HCT116 (cell line): ENCODE measurements at regions not wholly inside any gene's neighbourhood (a gene's known extent, or its start where the extent isn't known, plus 50 kb on each side); places are given as distances from the start of the nearest gene placed in this dataset.

Source experiments
- CEBPB ChIP-seq: IDR thresholded peaks from 2 replicates; pipeline ENCODE4 v1.6.1; 2012; ENCODE audit warnings: low read depth
- CTCF ChIP-seq, 3 experiments: fragments of 200-600 bp in 1 of 3; sonication (generic) in 1 of 3; IDR thresholded peaks in 2 of 3; conservative IDR thresholded peaks in 1 of 3; 2 replicates each; pipeline ENCODE4 v1.5.1; 2012 to 2017; ENCODE audit warnings: low read depth in 2 of 3, low read length in 2 of 3, antibody characterized with exemption in 1 of 3, borderline replicate concordance in 1 of 3, control low read depth in 1 of 3, mild to moderate bottlenecking in 1 of 3, mixed read lengths in 1 of 3, mixed run types in 1 of 3, moderate library complexity in 1 of 3; ENCODE audit not compliant: insufficient read depth in 1 of 3
- EZH2phosphoT487 ChIP-seq: fragments of 200-600 bp; IDR thresholded peaks from 2 replicates; pipeline ENCODE4 v1.6.1; 2018; ENCODE audit warnings: antibody characterized with exemption, borderline replicate concordance
- FOSL1 ChIP-seq: IDR thresholded peaks from 2 replicates; pipeline ENCODE4 v1.6.1; 2012; ENCODE audit warnings: low read depth
- MAX ChIP-seq: IDR thresholded peaks from 2 replicates; pipeline ENCODE4 v1.6.1; 2012
- REST ChIP-seq: IDR thresholded peaks from 2 replicates; pipeline ENCODE4 v1.6.1; 2012; ENCODE audit warnings: low read depth
- SP1 ChIP-seq: IDR thresholded peaks from 2 replicates; pipeline ENCODE4 v1.6.1; 2012; ENCODE audit warnings: low read depth
- TCF7L2 ChIP-seq: IDR thresholded peaks from 2 replicates; pipeline ENCODE4 v1.7.0; 2011; ENCODE audit warnings: borderline replicate concordance, inconsistent platforms; ENCODE audit not compliant: insufficient read depth, insufficient read length; ENCODE audit errors: extremely low read depth
- ZBTB33 ChIP-seq: IDR thresholded peaks from 2 replicates; pipeline ENCODE4 v1.6.1; 2011; ENCODE audit warnings: mild to moderate bottlenecking, low read length, moderate library complexity; ENCODE audit not compliant: insufficient replicate concordance; ENCODE audit errors: extremely low read depth
- ZFX ChIP-seq: fragments of 450-650 bp; IDR thresholded peaks from 2 replicates; pipeline ENCODE4 v1.6.1; 2017

- TF ChIP-seq CTCF (IDR thresholded peaks at IDR 0.05 in 2 of 3, conservative IDR thresholded peaks at IDR 0.05 in 1 of 3; ENCODE audit: borderline replicate concordance in 1 of 3, insufficient read depth in 1 of 3, low read depth in 2 of 3, low read length in 2 of 3) = no peak
- TF ChIP-seq ZBTB33 = no peak
- TF ChIP-seq TCF7L2 = no peak
- no peak for TF ChIP-seq EZH2phosphoT487
- TF ChIP-seq REST = no peak
- TF ChIP-seq FOSL1 = no peak
- no peak for TF ChIP-seq SP1
- no peak for TF ChIP-seq MAX
- TF ChIP-seq CEBPB = no peak
- TF ChIP-seq ZFX = no peak
These were observed 363.4 kb upstream of the LRRC3B start for GRCh38 chr3:26259176-26259575.
